ENCODE measurements at regions not wholly inside any gene's neighbourhood (a gene's known extent, or its start where the extent isn't known, plus 50 kb on each side); places are given as distances from the start of the nearest gene placed in this dataset.
A peak's percentile ranks its signal among the peaks of the same experiment; 100 is the strongest.
"Not testable (repeated sequence)": the region's sequence is repeated elsewhere in the genome, so short reads cannot be mapped to it uniquely, and the experiment has no call there.

GRCh38 chr14:40058901-40059897 is 627.0 kb upstream of the FBXO33 start:
- no peak overlapping the region for H3K4me3 ChIP-seq (ENCODE audit: low read depth, low read length)
- no peaks in the 10 kb centered on the region for H3K27me3 ChIP-seq (ENCODE audit: control insufficient read depth, insufficient read depth, low read length)
- H3K4me1 ChIP-seq (ENCODE audit: control insufficient read depth, insufficient read depth, low read length): peaks cover under 1% of the 10 kb centered on the region; the same call in 1 of the 2 replicates
- H3K27ac ChIP-seq (ENCODE audit: low read depth, low read length): peak overlapping the region; percentile 34
- no peaks in the 10 kb centered on the region for H3K9me3 ChIP-seq (ENCODE audit: control insufficient read depth, insufficient read depth, low read length)
- no peaks in the 10 kb centered on the region for H3K36me3 ChIP-seq (ENCODE audit: control insufficient read depth, insufficient read depth, low read length)
- no peak overlapping the region for H3K9ac ChIP-seq (ENCODE audit: low read depth, low read length)

- Histone ChIP-seq H3K9ac (ENCODE audit: low read depth, low read length) (no peak overlapping the region), H3K36me3 (ENCODE audit: control insufficient read depth, insufficient read depth, low read length) (no peaks in the 10 kb centered on the region), H3K9me3 (ENCODE audit: control insufficient read depth, insufficient read depth, low read length) (no peaks in the 10 kb centered on the region), H3K4me3 (ENCODE audit: low read depth, low read length) (no peak overlapping the region), H3K4me1 (ENCODE audit: control insufficient read depth, insufficient read depth, low read length) (peaks cover 10% of the 10 kb centered on the region), H3K27me3 (ENCODE audit: control insufficient read depth, insufficient read depth, low read length) (no peaks in the 10 kb centered on the region), H3K27ac (ENCODE audit: low read depth, low read length) (no peak overlapping the region)
Measured at GRCh38 chr14:40053416-40053815, 621.2 kb upstream of the FBXO33 start.

DNA sequence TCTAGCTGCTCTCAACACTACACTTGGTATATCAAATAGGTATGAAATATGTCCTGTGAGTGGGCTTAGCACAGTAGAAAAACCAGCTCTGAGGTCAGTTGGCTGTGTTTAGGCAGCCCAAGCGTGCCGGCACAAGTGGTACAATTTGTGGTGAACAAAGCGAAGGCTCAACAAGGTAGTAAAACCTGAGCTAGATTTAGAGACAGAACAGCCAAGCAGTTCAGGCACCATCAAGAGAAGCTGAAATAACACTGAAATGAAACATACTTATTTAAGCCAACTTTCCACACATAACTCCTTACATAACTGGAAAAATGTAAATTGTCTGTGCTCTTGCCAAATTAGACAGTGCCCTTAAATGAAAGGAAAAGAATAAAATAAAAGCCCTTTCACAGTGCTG is 596.8 kb upstream of the FBXO33 start:
- H3K9ac ChIP-seq (ENCODE audit: low read depth, low read length): no peak overlapping the region
- no peaks in the 10 kb centered on the region for H3K27me3 ChIP-seq (ENCODE audit: control insufficient read depth, insufficient read depth, low read length)
- no peaks in the 10 kb centered on the region for H3K4me1 ChIP-seq (ENCODE audit: control insufficient read depth, insufficient read depth, low read length)
- H3K4me3 ChIP-seq (ENCODE audit: low read depth, low read length): no peak overlapping the region
- H3K36me3 ChIP-seq (ENCODE audit: control insufficient read depth, insufficient read depth, low read length): no peaks in the 10 kb centered on the region
- H3K9me3 ChIP-seq (ENCODE audit: control insufficient read depth, insufficient read depth, low read length): no peaks in the 10 kb centered on the region
- no peak overlapping the region for H3K27ac ChIP-seq (ENCODE audit: low read depth, low read length)

DNA sequence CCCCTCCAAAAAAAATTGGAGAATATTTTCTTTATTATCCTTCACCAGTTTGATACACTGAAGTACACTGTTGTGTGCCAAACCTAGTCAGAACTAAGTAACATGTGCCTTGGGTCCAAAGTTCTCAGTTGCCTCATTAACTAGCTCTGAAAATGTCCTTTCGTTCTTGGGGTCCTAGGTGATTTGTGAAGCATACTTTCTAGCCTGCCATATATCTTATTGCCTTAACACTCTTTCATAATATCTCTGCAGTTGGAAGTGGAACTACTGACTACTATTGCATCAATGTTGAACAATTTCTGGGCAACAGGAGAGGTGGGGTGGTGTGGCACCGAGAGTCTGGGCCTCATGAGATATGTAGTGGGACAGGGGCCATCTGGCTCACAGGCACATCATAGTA is 592.9 kb upstream of the FBXO33 start:
- no peaks in the 10 kb centered on the region for H3K4me1 ChIP-seq (ENCODE audit: control insufficient read depth, insufficient read depth, low read length)
- no peak overlapping the region for H3K27ac ChIP-seq (ENCODE audit: low read depth, low read length)

GRCh38 chr14:40010961-40011360 is 578.7 kb upstream of the FBXO33 start:
- H3K36me3 ChIP-seq (ENCODE audit: control insufficient read depth, insufficient read depth, low read length): no peaks in the 10 kb centered on the region
- H3K9me3 ChIP-seq (ENCODE audit: control insufficient read depth, insufficient read depth, low read length): no peaks in the 10 kb centered on the region
- H3K4me1 ChIP-seq (ENCODE audit: control insufficient read depth, insufficient read depth, low read length): no peaks in the 10 kb centered on the region

More for the DNA sequence above, 592.9 kb upstream of the FBXO33 start:
- no peak overlapping the region for H3K9ac ChIP-seq (ENCODE audit: low read depth, low read length)
- no peak overlapping the region for H3K4me3 ChIP-seq (ENCODE audit: low read depth, low read length)
- no peaks in the 10 kb centered on the region for H3K36me3 ChIP-seq (ENCODE audit: control insufficient read depth, insufficient read depth, low read length)
- H3K9me3 ChIP-seq (ENCODE audit: control insufficient read depth, insufficient read depth, low read length): no peaks in the 10 kb centered on the region
- H3K27me3 ChIP-seq (ENCODE audit: control insufficient read depth, insufficient read depth, low read length): no peaks in the 10 kb centered on the region

DNA sequence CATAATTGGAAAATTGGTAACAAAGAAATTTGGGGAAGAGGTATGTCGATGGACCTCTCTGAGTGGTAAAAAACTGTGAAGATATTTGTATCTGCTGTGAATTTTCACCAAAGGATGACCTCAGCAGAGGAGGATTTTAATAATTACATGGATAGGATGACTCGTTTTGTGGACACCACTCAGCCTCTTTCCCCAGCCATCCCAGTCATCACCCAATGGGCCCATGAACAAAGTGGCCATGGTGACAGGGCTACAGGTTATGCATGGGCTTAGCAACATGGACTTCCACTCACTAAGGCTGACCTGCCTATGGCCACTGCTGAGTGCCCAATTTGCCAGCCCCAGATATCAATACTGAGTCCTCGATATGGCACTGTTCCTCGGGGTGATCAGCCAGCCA is 577.5 kb upstream of the FBXO33 start:
- no peak overlapping the region for H3K4me3 ChIP-seq (ENCODE audit: low read depth, low read length)
- H3K27ac ChIP-seq (ENCODE audit: low read depth, low read length): no peak overlapping the region
- no peaks in the 10 kb centered on the region for H3K9me3 ChIP-seq (ENCODE audit: control insufficient read depth, insufficient read depth, low read length)
- no peaks in the 10 kb centered on the region for H3K36me3 ChIP-seq (ENCODE audit: control insufficient read depth, insufficient read depth, low read length)
- no peaks in the 10 kb centered on the region for H3K27me3 ChIP-seq (ENCODE audit: control insufficient read depth, insufficient read depth, low read length)
- H3K9ac ChIP-seq (ENCODE audit: low read depth, low read length): no peak overlapping the region
- H3K4me1 ChIP-seq (ENCODE audit: control insufficient read depth, insufficient read depth, low read length): no peaks in the 10 kb centered on the region

More at GRCh38 chr14:40010961-40011360, 578.7 kb upstream of the FBXO33 start:
- no peaks in the 10 kb centered on the region for H3K27me3 ChIP-seq (ENCODE audit: control insufficient read depth, insufficient read depth, low read length)
- no peak overlapping the region for H3K9ac ChIP-seq (ENCODE audit: low read depth, low read length)
- H3K4me3 ChIP-seq (ENCODE audit: low read depth, low read length): no peak overlapping the region
- H3K27ac ChIP-seq (ENCODE audit: low read depth, low read length): no peak overlapping the region

GRCh38 chr14:40008345-40008744 is 576.1 kb upstream of the FBXO33 start:
- H3K27ac ChIP-seq (ENCODE audit: low read depth, low read length); H3K36me3 ChIP-seq (ENCODE audit: control insufficient read depth, insufficient read depth, low read length); H3K4me3 ChIP-seq (ENCODE audit: low read depth, low read length); H3K4me1 ChIP-seq (ENCODE audit: control insufficient read depth, insufficient read depth, low read length); H3K27me3 ChIP-seq (ENCODE audit: control insufficient read depth, insufficient read depth, low read length); H3K9me3 ChIP-seq (ENCODE audit: control insufficient read depth, insufficient read depth, low read length); H3K9ac ChIP-seq (ENCODE audit: low read depth, low read length): not testable (repeated sequence)

DNA sequence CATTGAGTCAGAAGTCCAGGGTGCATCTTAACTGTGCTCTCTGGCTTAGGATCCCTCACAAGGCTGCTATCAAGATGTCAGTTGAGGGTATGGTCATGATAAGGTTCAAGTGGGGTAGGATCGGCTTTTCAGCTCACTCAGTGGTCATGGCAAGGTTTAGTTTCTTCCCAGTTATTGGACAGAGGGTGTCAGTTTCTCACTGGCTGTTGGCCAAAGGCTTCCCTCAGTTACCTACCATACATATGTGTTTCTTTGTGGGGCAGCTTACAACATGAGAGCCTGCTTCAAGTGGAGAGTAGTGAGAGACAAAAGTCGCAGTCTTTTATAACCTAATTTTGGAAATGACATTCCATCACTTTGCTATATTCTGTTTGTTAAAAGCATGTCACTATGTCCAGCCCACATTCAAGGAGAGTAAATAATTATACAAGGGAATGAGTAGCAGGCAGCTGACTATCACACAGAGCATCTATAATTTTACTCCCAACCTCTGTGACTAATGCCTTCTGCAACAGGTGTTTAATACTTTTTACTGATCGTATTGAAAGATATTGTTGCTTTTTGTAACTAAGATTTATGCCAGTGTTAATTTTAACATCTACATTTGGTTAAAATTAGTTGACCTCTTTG is 572.8 kb upstream of the FBXO33 start:
- Histone ChIP-seq H3K27ac (ENCODE audit: low read depth, low read length) (no peak overlapping the region), H3K36me3 (ENCODE audit: control insufficient read depth, insufficient read depth, low read length) (no peaks in the 10 kb centered on the region), H3K9ac (ENCODE audit: low read depth, low read length) (no peak overlapping the region), H3K4me1 (ENCODE audit: control insufficient read depth, insufficient read depth, low read length) (no peaks in the 10 kb centered on the region), H3K27me3 (ENCODE audit: control insufficient read depth, insufficient read depth, low read length) (no peaks in the 10 kb centered on the region), H3K4me3 (ENCODE audit: low read depth, low read length) (no peak overlapping the region), H3K9me3 (ENCODE audit: control insufficient read depth, insufficient read depth, low read length) (no peaks in the 10 kb centered on the region)

- no peaks in the 10 kb centered on the region for H3K36me3 ChIP-seq (ENCODE audit: control insufficient read depth, insufficient read depth, low read length)
- no peak overlapping the region for H3K9ac ChIP-seq (ENCODE audit: low read depth, low read length)
- H3K27me3 ChIP-seq (ENCODE audit: control insufficient read depth, insufficient read depth, low read length): no peaks in the 10 kb centered on the region
- H3K4me3 ChIP-seq (ENCODE audit: low read depth, low read length): no peak overlapping the region
- no peak overlapping the region for H3K27ac ChIP-seq (ENCODE audit: low read depth, low read length)
- H3K9me3 ChIP-seq (ENCODE audit: control insufficient read depth, insufficient read depth, low read length): no peaks in the 10 kb centered on the region
- H3K4me1 ChIP-seq (ENCODE audit: control insufficient read depth, insufficient read depth, low read length): no peaks in the 10 kb centered on the region
Measured at GRCh38 chr14:40003773-40004172, 571.5 kb upstream of the FBXO33 start.

- no peak overlapping the region for H3K9ac ChIP-seq (ENCODE audit: low read depth, low read length)
- no peaks in the 10 kb centered on the region for H3K4me1 ChIP-seq (ENCODE audit: control insufficient read depth, insufficient read depth, low read length)
- no peak overlapping the region for H3K27ac ChIP-seq (ENCODE audit: low read depth, low read length)
Measured at GRCh38 chr14:39998854-39999253, 566.6 kb upstream of the FBXO33 start.

DNA sequence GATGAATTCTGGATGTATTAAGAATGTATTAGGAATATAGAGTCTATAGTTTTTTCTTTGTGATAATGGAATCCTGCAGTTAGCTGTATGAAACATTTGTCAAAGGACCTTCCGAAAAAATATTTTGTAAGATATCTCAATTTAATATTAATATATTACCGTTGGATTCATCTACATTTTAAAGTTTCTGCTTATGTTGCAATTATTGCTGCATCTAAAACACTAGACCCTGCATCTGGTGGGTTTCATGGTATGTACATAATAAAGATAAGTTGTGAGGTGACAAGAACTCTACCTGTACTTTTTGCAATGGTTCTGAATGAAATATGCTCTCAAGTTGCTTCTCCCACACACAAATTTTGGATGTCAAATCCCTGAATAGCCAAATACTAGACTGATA is 565.9 kb upstream of the FBXO33 start:
- Histone ChIP-seq H3K4me1 (ENCODE audit: control insufficient read depth, insufficient read depth, low read length) (no peaks in the 10 kb centered on the region), H3K4me3 (ENCODE audit: low read depth, low read length) (no peak overlapping the region), H3K27ac (ENCODE audit: low read depth, low read length) (no peak overlapping the region), H3K9me3 (ENCODE audit: control insufficient read depth, insufficient read depth, low read length) (no peaks in the 10 kb centered on the region), H3K27me3 (ENCODE audit: control insufficient read depth, insufficient read depth, low read length) (no peaks in the 10 kb centered on the region), H3K36me3 (ENCODE audit: control insufficient read depth, insufficient read depth, low read length) (no peaks in the 10 kb centered on the region), H3K9ac (ENCODE audit: low read depth, low read length) (no peak overlapping the region)

More at GRCh38 chr14:39998854-39999253, 566.6 kb upstream of the FBXO33 start:
- no peaks in the 10 kb centered on the region for H3K27me3 ChIP-seq (ENCODE audit: control insufficient read depth, insufficient read depth, low read length)
- H3K4me3 ChIP-seq (ENCODE audit: low read depth, low read length): no peak overlapping the region
- H3K36me3 ChIP-seq (ENCODE audit: control insufficient read depth, insufficient read depth, low read length): no peaks in the 10 kb centered on the region
- H3K9me3 ChIP-seq (ENCODE audit: control insufficient read depth, insufficient read depth, low read length): no peaks in the 10 kb centered on the region

Data from HUES48 (cell line).